Left kidney (tissue), 1 donor: ENCODE measurements at regions not wholly inside any gene's neighbourhood (a gene's known extent, or its start where the extent isn't known, plus 50 kb on each side); places are given as distances from the start of the nearest gene placed in this dataset.

ENCODE experiments used
- DNase-seq: peaks from one replicate; pipeline ENCODE4 v3.0.0-alpha.2; 2013

GRCh38 chr18:24987303-24988252 lies 364.4 kb downstream of the ZNF521 start:
- DNase-seq = peak; percentile 56

DNA sequence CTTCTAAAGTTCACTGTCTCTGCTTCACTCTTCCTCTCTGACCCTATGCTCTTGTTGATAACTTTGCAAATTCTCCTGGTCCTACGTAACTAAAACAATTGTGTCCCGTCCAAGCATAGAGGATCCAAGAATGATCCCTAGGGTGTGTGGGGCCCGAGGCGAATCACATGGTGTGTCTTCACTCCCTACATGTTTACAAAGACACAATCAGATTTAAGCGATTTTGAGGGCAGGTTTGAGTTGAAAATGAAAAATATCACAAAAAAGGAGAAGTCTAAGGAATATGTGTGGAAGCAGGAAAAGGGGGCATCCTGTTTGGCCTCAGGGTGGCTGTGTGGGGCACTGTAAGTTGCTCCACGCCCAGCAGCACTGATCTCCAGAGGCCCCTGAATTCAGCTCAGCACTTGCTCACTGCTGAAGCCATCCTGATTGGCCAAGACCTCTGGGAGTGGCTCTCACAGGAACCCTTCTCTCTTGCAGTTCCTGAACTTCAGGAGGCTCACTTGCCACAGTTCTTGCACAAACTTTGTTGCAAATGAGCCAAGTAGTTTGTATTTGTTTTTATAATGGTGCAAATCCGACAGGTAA lies 363.6 kb downstream of the ZNF521 start:
- DNase-seq = no peak

DNA sequence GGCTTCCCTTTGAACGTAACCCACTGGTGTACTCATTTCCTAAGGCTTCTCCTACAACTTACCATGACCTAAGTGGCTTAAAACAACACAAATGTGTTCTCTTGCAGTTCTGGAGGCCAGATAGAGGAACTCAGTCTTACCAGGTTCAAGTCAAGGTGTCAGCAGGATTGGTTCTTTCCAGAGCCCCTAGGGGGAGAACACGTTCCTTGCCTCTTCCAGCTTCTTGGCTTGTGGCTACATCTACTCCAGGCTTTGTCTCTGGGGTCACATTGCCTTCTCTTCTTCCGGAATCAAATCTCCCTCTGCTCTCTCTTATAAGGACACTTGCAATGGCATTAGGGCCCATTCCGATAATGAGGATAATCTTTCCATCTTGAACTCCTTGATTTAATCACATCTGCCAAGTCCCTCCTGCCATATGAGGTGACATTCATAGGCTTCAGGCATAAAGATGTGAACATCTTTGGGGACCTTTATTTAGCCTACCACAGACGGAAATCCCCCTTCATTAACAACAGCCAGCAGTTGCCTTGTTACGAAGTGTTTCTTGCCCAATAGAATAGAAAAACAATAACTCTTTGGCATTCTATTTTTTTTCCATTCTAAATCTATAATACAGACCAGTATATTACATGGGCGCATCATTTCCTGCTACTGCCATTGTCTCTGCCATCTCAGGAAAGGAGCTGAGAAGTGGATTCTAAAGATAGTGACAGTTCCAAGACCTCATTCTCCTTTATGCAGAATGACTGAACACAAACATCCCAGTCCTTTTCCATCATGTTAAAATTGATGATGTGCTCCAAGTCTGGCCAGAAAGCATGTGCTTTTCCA lies 362.0 kb downstream of the ZNF521 start:
- no peak for DNase-seq

GRCh38 chr18:24990671-24991134 lies 361.3 kb downstream of the ZNF521 start:
- DNase-seq = no peak

GRCh38 chr18:24991141-24992060 lies 360.6 kb downstream of the ZNF521 start:
- no peak for DNase-seq

GRCh38 chr18:24992491-24992890 lies 359.5 kb downstream of the ZNF521 start:
- DNase-seq = no peak

DNA sequence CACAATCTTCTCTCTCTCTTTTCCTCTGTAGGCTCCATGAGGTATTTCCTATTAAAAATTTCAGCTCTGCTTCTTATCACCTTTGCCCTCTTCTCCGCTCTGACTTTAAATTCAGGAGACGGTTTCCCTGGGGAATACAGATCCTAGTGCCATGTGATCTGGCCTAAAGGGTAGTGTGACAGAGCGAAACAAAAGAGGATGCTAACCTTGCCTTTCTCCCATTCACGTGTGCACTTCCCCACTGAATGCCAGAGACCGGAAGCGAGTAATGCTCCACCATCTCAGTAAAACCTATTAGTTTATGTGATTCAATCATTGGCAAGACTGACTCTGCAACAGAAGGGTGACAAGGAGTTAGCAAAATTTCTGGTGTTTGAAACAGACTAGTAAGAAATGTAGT lies 358.3 kb downstream of the ZNF521 start:
- no peak for DNase-seq

- DNase-seq = no peak
Measured at GRCh38 chr18:24995056-24995455, 356.9 kb downstream of the ZNF521 start.

- no peak for DNase-seq
Measured at GRCh38 chr18:24995755-24996154, 356.2 kb downstream of the ZNF521 start.

GRCh38 chr18:24999650-25000267 lies 352.2 kb downstream of the ZNF521 start:
- no peak for DNase-seq

GRCh38 chr18:25001803-25002202 lies 350.2 kb downstream of the ZNF521 start:
- DNase-seq = no peak

DNA sequence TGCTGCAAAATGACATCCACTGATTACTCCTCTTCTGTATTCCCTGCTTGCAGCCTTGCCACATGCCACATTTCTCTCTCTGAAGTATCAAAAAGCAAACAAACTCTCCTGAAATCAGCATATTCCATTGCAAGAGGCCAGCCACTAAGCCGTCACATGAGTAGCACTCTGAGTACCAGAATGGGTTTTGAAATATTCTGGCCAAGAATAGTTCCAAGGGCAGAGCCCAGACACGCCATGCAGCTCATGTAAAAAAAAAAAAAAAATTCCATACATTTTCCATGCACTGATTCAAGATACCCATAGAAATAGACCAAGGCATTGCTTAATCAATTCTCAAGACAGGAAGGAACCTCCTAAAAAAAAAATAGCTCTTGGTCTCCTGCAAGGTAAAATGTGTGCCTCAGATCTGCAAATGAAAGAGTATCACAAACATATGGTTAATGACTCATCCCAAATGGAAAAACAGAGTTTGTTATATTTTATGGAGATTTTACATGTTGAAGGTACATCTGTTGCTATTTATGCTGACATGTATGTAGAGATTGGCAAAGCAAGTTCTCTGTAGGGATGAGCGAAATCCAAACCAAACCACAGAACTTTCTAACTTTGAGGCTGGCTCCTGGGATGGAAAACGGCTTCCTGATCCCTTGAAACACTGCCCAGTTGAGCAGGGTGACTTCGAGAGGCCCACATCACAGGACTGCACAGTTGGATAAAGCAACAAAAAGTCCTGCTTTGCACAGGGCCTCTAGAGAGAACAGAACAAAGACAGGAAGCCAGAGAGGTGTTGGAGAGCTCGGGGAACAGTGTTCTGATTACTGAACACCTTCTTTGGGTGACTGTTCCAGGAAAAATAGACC lies 346.2 kb downstream of the ZNF521 start:
- DNase-seq = no peak

DNA sequence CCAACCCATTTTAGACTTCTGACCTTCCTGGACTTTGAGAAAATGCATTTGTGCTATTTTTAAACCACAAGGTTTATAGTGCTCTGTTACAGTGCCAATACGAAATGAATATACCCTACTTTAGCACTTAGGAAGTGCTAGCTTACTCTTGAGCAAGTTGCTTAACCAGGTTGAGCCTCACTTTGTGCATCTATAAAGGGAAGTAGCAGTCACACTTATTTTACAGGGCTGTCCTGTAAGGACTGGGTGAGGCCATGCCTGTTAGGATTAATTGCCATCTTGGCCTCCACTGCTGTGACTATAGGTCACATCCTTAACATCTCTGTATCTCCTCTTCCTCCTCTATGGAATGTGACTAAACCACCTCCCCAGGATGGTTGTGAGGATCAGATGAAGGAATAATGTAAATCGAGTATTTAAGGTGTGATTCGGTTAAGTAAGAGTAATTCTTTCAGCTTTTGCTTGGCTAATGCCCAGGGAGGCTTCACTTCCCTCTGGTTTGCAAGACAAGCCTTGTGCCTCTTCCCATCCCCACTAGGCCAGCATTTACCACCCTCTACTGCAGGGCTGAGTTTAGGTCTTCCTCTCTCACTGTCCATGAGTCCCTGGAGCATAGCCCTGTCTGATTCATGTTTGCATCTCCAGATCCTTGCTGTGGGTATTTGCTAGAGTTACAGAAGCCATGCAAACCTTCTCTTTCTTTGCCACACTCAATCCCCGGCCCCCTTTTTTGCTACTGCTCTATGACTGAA lies 341.2 kb downstream of the ZNF521 start:
- no peak for DNase-seq
